ENCODE measurements at regions not wholly inside any gene's neighbourhood (a gene's known extent, or its start where the extent isn't known, plus 50 kb on each side); places are given as distances from the start of the nearest gene placed in this dataset.

DNA sequence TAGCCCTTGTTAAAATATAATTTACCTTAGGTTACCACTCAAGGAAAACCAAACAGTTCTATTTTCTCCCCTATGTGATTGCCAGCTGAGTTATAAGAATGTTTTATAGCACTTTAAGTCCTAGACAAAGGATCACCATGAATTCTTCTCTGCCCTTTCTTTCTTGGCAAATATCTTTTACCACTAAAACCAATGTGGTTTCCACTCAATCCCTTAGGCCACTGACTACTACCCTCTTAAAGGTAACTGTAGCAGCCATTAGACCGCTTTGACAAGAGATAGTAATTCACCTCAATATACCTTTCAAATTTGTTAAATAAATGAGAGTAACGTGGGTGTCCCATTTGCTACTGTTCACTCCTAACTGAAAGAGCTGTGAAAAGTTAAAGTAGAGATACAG lies 307.9 kb upstream of the PRMT6 start:
- intact Hi-C loops (cut with DNase I), result no loop called here
- no peak for ATAC-seq
- no peaks in the 10 kb centered on the region for H3K4me1 ChIP-seq

DNA sequence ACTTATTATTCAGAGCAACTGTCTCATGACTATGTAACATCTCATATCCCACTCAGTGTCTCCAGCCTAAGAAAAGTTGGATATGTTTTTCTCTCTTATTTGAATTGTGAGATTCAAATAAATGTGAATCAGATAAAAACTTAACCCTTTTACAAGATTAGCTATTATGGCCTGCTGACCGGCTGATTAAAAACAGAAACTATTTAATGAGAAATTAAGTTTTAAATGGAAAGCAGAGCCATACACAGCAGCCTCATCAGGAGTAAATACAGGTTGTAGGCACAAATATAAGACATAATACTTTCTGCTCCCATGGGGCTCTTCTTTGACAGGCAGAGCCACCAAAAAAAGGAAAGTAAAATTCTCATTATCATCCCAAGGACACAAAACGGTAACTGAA lies 307.0 kb upstream of the PRMT6 start:
- H3K27me3 ChIP-seq, result no peaks in the 10 kb centered on the region
- intact Hi-C loops (cut with DNase I), result no loop called here
- TF ChIP-seq, protein P1, sequence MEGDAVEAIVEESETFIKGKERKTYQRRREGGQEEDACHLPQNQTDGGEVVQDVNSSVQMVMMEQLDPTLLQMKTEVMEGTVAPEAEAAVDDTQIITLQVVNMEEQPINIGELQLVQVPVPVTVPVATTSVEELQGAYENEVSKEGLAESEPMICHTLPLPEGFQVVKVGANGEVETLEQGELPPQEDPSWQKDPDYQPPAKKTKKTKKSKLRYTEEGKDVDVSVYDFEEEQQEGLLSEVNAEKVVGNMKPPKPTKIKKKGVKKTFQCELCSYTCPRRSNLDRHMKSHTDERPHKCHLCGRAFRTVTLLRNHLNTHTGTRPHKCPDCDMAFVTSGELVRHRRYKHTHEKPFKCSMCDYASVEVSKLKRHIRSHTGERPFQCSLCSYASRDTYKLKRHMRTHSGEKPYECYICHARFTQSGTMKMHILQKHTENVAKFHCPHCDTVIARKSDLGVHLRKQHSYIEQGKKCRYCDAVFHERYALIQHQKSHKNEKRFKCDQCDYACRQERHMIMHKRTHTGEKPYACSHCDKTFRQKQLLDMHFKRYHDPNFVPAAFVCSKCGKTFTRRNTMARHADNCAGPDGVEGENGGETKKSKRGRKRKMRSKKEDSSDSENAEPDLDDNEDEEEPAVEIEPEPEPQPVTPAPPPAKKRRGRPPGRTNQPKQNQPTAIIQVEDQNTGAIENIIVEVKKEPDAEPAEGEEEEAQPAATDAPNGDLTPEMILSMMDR (IDR thresholded peaks at IDR 0.05), result no peak

More for the DNA sequence above, 307.9 kb upstream of the PRMT6 start:
- no peak for DNase-seq
- no peaks in the 10 kb centered on the region for H3K27me3 ChIP-seq
- no peak overlapping the region for H3K4me3 ChIP-seq
- H3K36me3 ChIP-seq, result no peaks in the 10 kb centered on the region
- no peaks in the 10 kb centered on the region for H3K9me3 ChIP-seq
- H3K27ac ChIP-seq, result no peak overlapping the region
- TF ChIP-seq, protein P1 (IDR thresholded peaks at IDR 0.05), result no peak

DNA sequence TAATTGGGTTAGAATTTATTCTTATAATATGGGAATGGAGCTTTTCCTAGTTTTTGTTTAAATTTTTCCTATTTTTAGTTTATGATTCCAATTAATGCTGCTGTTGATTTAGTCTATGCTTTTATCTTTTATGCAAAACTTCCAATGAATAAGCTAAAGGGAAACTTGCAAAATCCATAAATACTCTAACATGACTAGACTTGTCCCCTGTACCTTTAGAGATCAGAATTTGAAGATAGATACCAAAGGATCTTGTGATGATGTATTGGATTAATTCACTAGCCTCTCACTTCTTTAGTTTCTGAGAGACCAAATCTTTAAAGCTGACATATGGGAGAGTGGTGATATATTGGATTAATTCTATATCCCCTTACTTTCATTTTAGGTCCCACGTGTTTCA lies 306.6 kb upstream of the PRMT6 start:
- intact Hi-C loops (cut with DNase I), result no loop called here
- Histone ChIP-seq H3K27me3 (no peaks in the 10 kb centered on the region), H3K4me1 (no peaks in the 10 kb centered on the region), H3K4me3 (no peak overlapping the region), H3K36me3 (no peaks in the 10 kb centered on the region), H3K9me3 (no peaks in the 10 kb centered on the region), H3K27ac (no peak overlapping the region)
- DNase-seq, result no peak
- ATAC-seq, result no peak
- TF ChIP-seq, protein P1 (IDR thresholded peaks at IDR 0.05), result no peak

More for the DNA sequence above, 307.0 kb upstream of the PRMT6 start:
- no peaks in the 10 kb centered on the region for H3K4me1 ChIP-seq
- H3K9me3 ChIP-seq, result no peaks in the 10 kb centered on the region
- no peak overlapping the region for H3K4me3 ChIP-seq
- H3K36me3 ChIP-seq, result no peaks in the 10 kb centered on the region
- H3K27ac ChIP-seq, result no peak overlapping the region
- ATAC-seq, result no peak
- no peak for DNase-seq

DNA sequence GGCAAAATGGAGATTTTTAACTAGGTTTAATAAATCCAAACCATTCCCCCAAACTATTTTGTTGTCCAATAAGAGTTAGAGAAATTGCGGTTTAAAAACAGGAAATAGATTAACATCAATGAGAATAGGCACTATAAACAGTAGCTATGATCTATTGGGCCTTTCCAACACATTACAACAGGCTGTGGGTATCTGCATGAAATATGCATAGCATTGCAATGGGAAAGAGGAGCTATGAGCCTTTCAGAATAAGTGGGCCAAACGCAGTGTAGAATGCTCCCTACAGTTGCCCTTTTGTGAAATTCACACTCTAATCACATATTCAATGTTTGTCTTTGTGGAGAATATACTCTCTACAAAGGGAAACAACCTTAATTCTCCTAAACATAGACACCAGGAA lies 305.5 kb upstream of the PRMT6 start:
- ATAC-seq, result no peak

DNA sequence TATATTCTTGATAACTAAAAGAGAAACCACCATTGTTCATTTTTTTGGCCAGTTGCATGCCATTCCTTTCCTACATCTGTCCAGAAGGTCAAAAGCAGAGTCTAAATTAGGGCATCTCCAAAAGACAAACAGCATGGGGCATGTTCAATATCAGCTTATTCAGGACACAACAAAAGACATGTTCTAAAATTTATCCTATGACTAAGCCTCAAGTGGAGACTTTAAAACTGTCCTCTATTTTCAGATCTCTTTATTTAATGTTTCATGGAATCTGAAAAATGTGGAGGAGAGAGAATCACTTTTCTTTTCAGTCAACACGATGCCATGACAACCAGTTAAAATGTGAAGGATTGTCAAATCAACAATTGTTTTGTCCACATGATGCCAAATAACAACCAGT lies 303.4 kb upstream of the PRMT6 start:
- no peaks in the 10 kb centered on the region for H3K36me3 ChIP-seq
- intact Hi-C loops (cut with DNase I), result no loop called here
- no peak overlapping the region for H3K4me3 ChIP-seq
- ATAC-seq (no peak), DNase-seq (no peak)
- no peaks in the 10 kb centered on the region for H3K4me1 ChIP-seq
- H3K9me3 ChIP-seq, result no peaks in the 10 kb centered on the region
- no peaks in the 10 kb centered on the region for H3K27me3 ChIP-seq
- H3K27ac ChIP-seq, result no peak overlapping the region
- TF ChIP-seq, protein P1 (IDR thresholded peaks at IDR 0.05), result no peak

More for the DNA sequence above, 305.5 kb upstream of the PRMT6 start:
- no peaks in the 10 kb centered on the region for H3K27me3 ChIP-seq
- no peaks in the 10 kb centered on the region for H3K36me3 ChIP-seq
- H3K9me3 ChIP-seq, result no peaks in the 10 kb centered on the region
- intact Hi-C loops (cut with DNase I), result no loop called here
- no peak overlapping the region for H3K27ac ChIP-seq
- no peak for DNase-seq
- H3K4me1 ChIP-seq, result no peaks in the 10 kb centered on the region
- TF ChIP-seq, protein P1 (IDR thresholded peaks at IDR 0.05), result no peak
- no peak overlapping the region for H3K4me3 ChIP-seq

DNA sequence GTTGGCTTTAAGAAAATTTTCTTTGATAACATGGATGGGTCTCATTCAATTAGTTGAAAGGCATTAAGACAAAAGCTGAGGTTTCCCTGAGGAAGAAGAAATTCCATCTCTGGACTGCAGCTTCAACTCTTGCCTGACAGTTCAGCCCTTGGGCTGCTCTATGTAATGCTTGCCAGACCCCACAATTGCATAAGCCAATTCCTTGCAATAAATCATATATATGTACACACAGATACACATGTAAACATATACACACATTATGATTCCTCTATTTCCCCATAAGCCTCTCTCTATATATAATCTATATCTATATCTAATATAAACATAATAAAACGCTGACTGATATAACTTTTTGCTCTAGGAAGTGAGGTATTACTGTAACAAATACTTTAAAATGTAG lies 301.5 kb upstream of the PRMT6 start:
- Histone ChIP-seq H3K9me3 (no peaks in the 10 kb centered on the region), H3K27ac (no peak overlapping the region), H3K36me3 (no peaks in the 10 kb centered on the region), H3K4me3 (no peak overlapping the region), H3K4me1 (no peaks in the 10 kb centered on the region), H3K27me3 (no peaks in the 10 kb centered on the region)
- ATAC-seq (no peak), DNase-seq (no peak)
- intact Hi-C loops (cut with DNase I), result no loop called here
- TF ChIP-seq, protein P1 (IDR thresholded peaks at IDR 0.05), result no peak

Measured in upper lobe of right lung (tissue), 1 donor.